ENCODE measurements at regions not wholly inside any gene's neighbourhood (a gene's known extent, or its start where the extent isn't known, plus 50 kb on each side); places are given as distances from the start of the nearest gene placed in this dataset.

DNA sequence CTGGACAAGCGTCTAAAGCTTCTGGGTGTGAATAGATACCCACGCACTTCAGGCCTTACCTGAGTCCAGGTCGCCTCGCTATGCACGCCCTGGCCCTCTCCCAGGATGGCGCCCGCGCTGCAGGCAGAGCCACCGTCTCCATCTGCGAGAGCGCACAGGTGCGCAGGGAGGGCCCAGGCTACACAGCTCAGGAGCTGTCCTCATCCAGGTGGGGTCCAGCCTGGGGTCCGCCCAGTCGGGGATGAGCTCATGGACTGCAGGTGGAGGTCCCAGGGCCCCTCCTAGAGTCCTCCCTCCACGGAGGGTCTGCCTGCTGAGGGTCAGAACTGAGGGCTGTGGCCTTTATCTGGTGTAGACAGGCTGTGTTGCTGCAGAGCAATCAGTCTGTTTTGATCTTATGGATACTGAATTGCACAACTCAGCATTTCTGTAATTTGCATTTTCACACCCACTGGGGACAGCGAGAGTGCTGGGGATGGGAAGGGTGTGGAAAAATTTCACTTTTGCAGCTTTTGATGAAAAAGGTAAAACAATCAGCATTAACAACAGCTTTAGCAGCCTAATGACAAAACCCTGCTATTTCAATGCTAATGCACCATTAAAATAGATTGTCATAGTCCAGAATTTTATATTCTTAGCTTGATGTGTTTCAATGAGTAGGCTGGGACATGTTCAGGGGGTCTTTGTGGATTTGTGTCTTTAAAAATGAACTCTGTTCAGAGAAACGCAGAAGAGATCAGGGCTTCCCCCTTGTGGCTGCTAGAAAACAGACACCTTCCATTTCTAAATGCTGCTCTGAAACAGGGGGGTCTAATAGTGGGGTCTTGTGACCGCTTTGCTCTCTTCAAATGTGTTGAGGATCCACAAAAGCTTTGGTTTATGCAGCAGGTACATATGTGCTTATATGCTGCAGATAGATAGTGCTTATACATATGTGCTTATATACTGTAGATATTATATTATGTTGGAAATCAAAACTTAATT, 77.8 kb upstream of the PHACTR3 start:
- TF ChIP-seq CTCF (IDR thresholded peaks at IDR 0.05), result peak; percentile 36; the same call in 1 of the 2 replicates

GRCh38 chr20:59530782-59531181, 73.6 kb upstream of the PHACTR3 start:
- no peak for TF ChIP-seq CTCF (IDR thresholded peaks at IDR 0.05)

- TF ChIP-seq CTCF (IDR thresholded peaks at IDR 0.05), result no peak
These were observed 66.3 kb upstream of the PHACTR3 start for GRCh38 chr20:59537991-59538390.

- TF ChIP-seq CTCF (IDR thresholded peaks at IDR 0.05), result no peak
These were observed 56.7 kb upstream of the PHACTR3 start for GRCh38 chr20:59547596-59547995.

Data from LNCAP (cell line).